Esophagus squamous epithelium (tissue), 4 donors: ENCODE measurements at regions not wholly inside any gene's neighbourhood (a gene's known extent, or its start where the extent isn't known, plus 50 kb on each side); places are given as distances from the start of the nearest gene placed in this dataset.

Source experiments
- CTCF ChIP-seq, 6 experiments: fragments of 450-650 bp in 4 of 6; fragments of 200-600 bp in 2 of 6; sonication (generic) in 2 of 6; IDR thresholded peaks; one replicate each; pipeline ENCODE4 v1.5.1; 2016 to 2019; ENCODE audit warnings: antibody characterized with exemption in 6 of 6, mild to moderate bottlenecking in 4 of 6, moderate library complexity in 4 of 6
- POLR2A ChIP-seq, 4 donors: fragments of 450-650 bp; IDR thresholded peaks; one replicate each; pipeline ENCODE4 v1.6.1; 2017; ENCODE audit warnings: antibody characterized with exemption in 4 of 4, mild to moderate bottlenecking in 4 of 4, moderate library complexity in 3 of 4

- TF ChIP-seq CTCF (IDR thresholded peaks at IDR 0.05), result no peak
- no peak for TF ChIP-seq POLR2A (IDR thresholded peaks at IDR 0.05)
Measured at GRCh38 chr12:89256060-89256459, 96.2 kb downstream of the DUSP6 start.
